Astrocyte (in vitro differentiated cells and primary cell): ENCODE measurements at regions not wholly inside any gene's neighbourhood (a gene's known extent, or its start where the extent isn't known, plus 50 kb on each side); places are given as distances from the start of the nearest gene placed in this dataset.

Source experiments
- DNase-seq: peaks from one replicate; pipeline ENCODE4 v3.0.0-alpha.2; 2010; ENCODE audit warnings: low read depth
- FAIRE-seq: peaks from 2 replicates; lab custom pipeline; 2011; peaks lifted over from hg19 to GRCh38; lab: Jason Lieb, UNC
- H2AFZ ChIP-seq: 2 replicates; pipeline ENCODE4 v1.6.0; 2012; ENCODE audit warnings: low read depth, low read length, inconsistent platforms
- H3K27ac ChIP-seq: 2 replicates; pipeline ENCODE4 v1.5.1; 2011; ENCODE audit warnings: low read depth, low read length, inconsistent platforms
- H3K27me3 ChIP-seq: 2 replicates; pipeline ENCODE4 v1.6.0; 2011; ENCODE audit warnings: low read length, inconsistent platforms; ENCODE audit not compliant: insufficient read depth
- H3K36me3 ChIP-seq: 2 replicates; pipeline ENCODE4 v1.5.1; 2011; ENCODE audit warnings: low read length, inconsistent platforms; ENCODE audit not compliant: insufficient read depth
- H3K4me1 ChIP-seq: 2 replicates; pipeline ENCODE4 v1.5.1; 2011; ENCODE audit warnings: low read length, inconsistent platforms; ENCODE audit not compliant: insufficient read depth
- H3K4me2 ChIP-seq: 2 replicates; pipeline ENCODE4 v1.6.0; 2012; ENCODE audit warnings: low read length, inconsistent platforms
- H3K4me3 ChIP-seq: 2 replicates; pipeline ENCODE4 v1.5.1; 2011; ENCODE audit warnings: low read depth, mild to moderate bottlenecking, low read length, inconsistent platforms; ENCODE audit not compliant: insufficient read depth
- H3K79me2 ChIP-seq: 2 replicates; pipeline ENCODE4 v1.6.0; 2012; ENCODE audit warnings: mild to moderate bottlenecking, low read length, inconsistent platforms; ENCODE audit not compliant: insufficient read depth
- H3K9ac ChIP-seq: 2 replicates; pipeline ENCODE4 v1.6.0; 2012; ENCODE audit warnings: mild to moderate bottlenecking, low read length, inconsistent platforms
- H3K9me3 ChIP-seq: 2 replicates; pipeline ENCODE4 v1.5.1; 2012; ENCODE audit warnings: low read depth, mild to moderate bottlenecking, low read length, inconsistent platforms; ENCODE audit not compliant: insufficient read depth
- H4K20me1 ChIP-seq: 2 replicates; pipeline ENCODE4 v1.6.0; 2012; ENCODE audit warnings: low read length, inconsistent platforms; ENCODE audit not compliant: insufficient read depth
- H3K27ac Mint-ChIP-seq: one replicate; pipeline ENCODE4 v1.8.0; 2021; ENCODE audit warnings: mild to moderate bottlenecking, mixed read lengths; ENCODE audit not compliant: unreplicated experiment
- H3K27me3 Mint-ChIP-seq: one replicate; pipeline ENCODE4 v1.8.0; 2021; ENCODE audit warnings: low read depth, mixed read lengths; ENCODE audit not compliant: unreplicated experiment
- H3K36me3 Mint-ChIP-seq: one replicate; pipeline ENCODE4 v1.8.0; 2021; ENCODE audit warnings: low read depth, mixed read lengths; ENCODE audit not compliant: unreplicated experiment
- H3K4me1 Mint-ChIP-seq: one replicate; pipeline ENCODE4 v1.8.0; 2021; ENCODE audit warnings: low read depth, mixed read lengths; ENCODE audit not compliant: unreplicated experiment
- H3K4me3 Mint-ChIP-seq: one replicate; pipeline ENCODE4 v1.8.0; 2021; ENCODE audit warnings: mild to moderate bottlenecking, moderate library complexity, mixed read lengths; ENCODE audit not compliant: unreplicated experiment
- H3K9me3 Mint-ChIP-seq: one replicate; pipeline ENCODE4 v1.8.0; 2021; ENCODE audit warnings: mild to moderate bottlenecking, mixed read lengths; ENCODE audit not compliant: unreplicated experiment
- CTCF ChIP-seq: IDR thresholded peaks from 2 replicates; pipeline ENCODE4 v1.5.1; 2011; ENCODE audit warnings: low read depth, mild to moderate bottlenecking, inconsistent platforms, low read length, moderate library complexity; ENCODE audit not compliant: insufficient read depth
- EZH2 ChIP-seq: IDR thresholded peaks from 2 replicates; pipeline ENCODE4 v1.6.1; 2012; ENCODE audit warnings: mild to moderate bottlenecking, low read length, inconsistent platforms; ENCODE audit not compliant: insufficient read depth

- H3K27me3 Mint-ChIP-seq = peaks cover 7% of the 10 kb centered on the region
- H3K27ac Mint-ChIP-seq = no peak overlapping the region
- Histone ChIP-seq H2AFZ (no peak overlapping the region), H3K9me3 (no peaks in the 10 kb centered on the region), H3K4me2 (no peak overlapping the region), H3K4me3 (no peak overlapping the region), H3K79me2 (no peaks in the 10 kb centered on the region), H3K4me1 (no peaks in the 10 kb centered on the region), H3K36me3 (no peaks in the 10 kb centered on the region), H3K27me3 (no peaks in the 10 kb centered on the region), H3K27ac (no peak overlapping the region), H4K20me1 (no peaks in the 10 kb centered on the region), H3K9ac (no peak overlapping the region)
- H3K36me3 Mint-ChIP-seq = no peaks in the 10 kb centered on the region
- H3K4me1 Mint-ChIP-seq = no peaks in the 10 kb centered on the region
- H3K9me3 Mint-ChIP-seq = no peaks in the 10 kb centered on the region
- no peak overlapping the region for H3K4me3 Mint-ChIP-seq
- no peak for TF ChIP-seq EZH2
- TF ChIP-seq CTCF = no peak
- DNase-seq = no peak
- no peak for FAIRE-seq
Observed at GRCh38 chr12:114783089-114783618, 99.2 kb upstream of the TBX3 start.

GRCh38 chr12:114780746-114781399 lies 96.9 kb upstream of the TBX3 start:
- Histone ChIP-seq H3K9ac (no peak overlapping the region), H3K27ac (no peak overlapping the region), H3K27me3 (no peaks in the 10 kb centered on the region), H4K20me1 (no peaks in the 10 kb centered on the region), H3K4me2 (no peak overlapping the region), H3K4me3 (no peak overlapping the region), H2AFZ (no peak overlapping the region), H3K36me3 (no peaks in the 10 kb centered on the region), H3K79me2 (no peaks in the 10 kb centered on the region), H3K4me1 (peaks cover 5% of the 10 kb centered on the region), H3K9me3 (no peaks in the 10 kb centered on the region)
- H3K9me3 Mint-ChIP-seq = peaks cover 2% of the 10 kb centered on the region
- DNase-seq (no peak), FAIRE-seq (no peak)
- H3K4me3 Mint-ChIP-seq = no peak overlapping the region
- no peaks in the 10 kb centered on the region for H3K4me1 Mint-ChIP-seq
- H3K27me3 Mint-ChIP-seq = peaks cover 4% of the 10 kb centered on the region
- H3K36me3 Mint-ChIP-seq = no peaks in the 10 kb centered on the region
- TF ChIP-seq CTCF = no peak
- no peak for TF ChIP-seq EZH2
- no peak overlapping the region for H3K27ac Mint-ChIP-seq

GRCh38 chr12:114779647-114780046 lies 95.7 kb upstream of the TBX3 start:
- H2AFZ ChIP-seq = no peak overlapping the region
- peaks cover 2% of the 10 kb centered on the region for H3K9me3 Mint-ChIP-seq
- no peaks in the 10 kb centered on the region for H3K36me3 Mint-ChIP-seq
- no peak overlapping the region for H3K4me3 Mint-ChIP-seq
- no peak overlapping the region for H3K27ac Mint-ChIP-seq
- no peaks in the 10 kb centered on the region for H3K9me3 ChIP-seq
- DNase-seq (no peak), FAIRE-seq (no peak)
- H3K27me3 Mint-ChIP-seq = peaks cover 4% of the 10 kb centered on the region
- no peaks in the 10 kb centered on the region for H3K4me1 Mint-ChIP-seq
- H3K4me2 ChIP-seq = no peak overlapping the region
- no peaks in the 10 kb centered on the region for H3K79me2 ChIP-seq
- no peaks in the 10 kb centered on the region for H4K20me1 ChIP-seq
- H3K9ac ChIP-seq = no peak overlapping the region
- H3K27me3 ChIP-seq = no peaks in the 10 kb centered on the region
- TF ChIP-seq EZH2 (no peak), CTCF (no peak)
- H3K4me3 ChIP-seq = no peak overlapping the region
- no peaks in the 10 kb centered on the region for H3K36me3 ChIP-seq
- peaks cover 5% of the 10 kb centered on the region for H3K4me1 ChIP-seq
- no peak overlapping the region for H3K27ac ChIP-seq
